ENCODE measurements at regions not wholly inside any gene's neighbourhood (a gene's known extent, or its start where the extent isn't known, plus 50 kb on each side); places are given as distances from the start of the nearest gene placed in this dataset.

- TF ChIP-seq CSRNP3 (CRISPR knock-in tag; IDR thresholded peaks at IDR 0.05) (no peak), ZFP30 (CRISPR knock-in tag; IDR thresholded peaks at IDR 0.05) (no peak), ZFP3 (CRISPR knock-in tag; IDR thresholded peaks at IDR 0.05) (no peak), ESRRG (CRISPR knock-in tag; IDR thresholded peaks at IDR 0.05) (no peak), ZC3H10 (CRISPR knock-in tag; IDR thresholded peaks at IDR 0.05) (no peak), TOX (CRISPR knock-in tag; IDR thresholded peaks at IDR 0.05; ENCODE audit: borderline replicate concordance) (no peak)
Observed at GRCh38 chr14:66036547-66036946, 449.6 kb upstream of the CCDC196 start (continued).

- ATAC-seq = no peak
- TF ChIP-seq GLIS3 (CRISPR knock-in tag; IDR thresholded peaks at IDR 0.05) = no peak
- TF ChIP-seq ZFP3 (CRISPR knock-in tag; IDR thresholded peaks at IDR 0.05) = no peak
- no peak for TF ChIP-seq CSRNP3 (CRISPR knock-in tag; IDR thresholded peaks at IDR 0.05)
- no peak for TF ChIP-seq RARB (CRISPR knock-in tag; IDR thresholded peaks at IDR 0.05)
- TF ChIP-seq PPARA (CRISPR knock-in tag; IDR thresholded peaks at IDR 0.05; ENCODE audit: borderline replicate concordance) = no peak
- no peak for TF ChIP-seq PATZ1 (CRISPR knock-in tag; IDR thresholded peaks at IDR 0.05; ENCODE audit: borderline replicate concordance)
- TF ChIP-seq ZC3H10 (CRISPR knock-in tag; IDR thresholded peaks at IDR 0.05) = no peak
- TF ChIP-seq ZNF565 (CRISPR knock-in tag; conservative IDR thresholded peaks at IDR 0.05; ENCODE audit: low read depth) = no peak
- no peak for TF ChIP-seq BACH2 (CRISPR knock-in tag; IDR thresholded peaks at IDR 0.05; ENCODE audit: borderline replicate concordance)
- no peak for TF ChIP-seq ARNTL (CRISPR knock-in tag; IDR thresholded peaks at IDR 0.05; ENCODE audit: borderline replicate concordance, low read depth)
- no peak for TF ChIP-seq SNAI2 (CRISPR knock-in tag; IDR thresholded peaks at IDR 0.05)
Observed at GRCh38 chr14:66037361-66037760, 448.8 kb upstream of the CCDC196 start.

- TF ChIP-seq POU6F1 (CRISPR knock-in tag; IDR thresholded peaks at IDR 0.05; ENCODE audit: borderline replicate concordance, low read depth) = no peak
- no peak for TF ChIP-seq ARNTL (CRISPR knock-in tag; IDR thresholded peaks at IDR 0.05; ENCODE audit: borderline replicate concordance, low read depth)
- TF ChIP-seq ZNF70 (CRISPR knock-in tag; IDR thresholded peaks at IDR 0.05) = no peak
- no peak for ATAC-seq
Observed at GRCh38 chr14:66038212-66038611, 448.0 kb upstream of the CCDC196 start.

GRCh38 chr14:66038618-66039017, 447.6 kb upstream of the CCDC196 start:
- TF ChIP-seq ZC3H10 (CRISPR knock-in tag; IDR thresholded peaks at IDR 0.05) (no peak), ARNTL (CRISPR knock-in tag; IDR thresholded peaks at IDR 0.05; ENCODE audit: borderline replicate concordance, low read depth) (no peak), BACH2 (CRISPR knock-in tag; IDR thresholded peaks at IDR 0.05; ENCODE audit: borderline replicate concordance) (no peak), TCF4 (CRISPR knock-in tag; IDR thresholded peaks at IDR 0.05; ENCODE audit: borderline replicate concordance) (no peak), CSRNP3 (CRISPR knock-in tag; IDR thresholded peaks at IDR 0.05) (no peak), PATZ1 (CRISPR knock-in tag; IDR thresholded peaks at IDR 0.05; ENCODE audit: borderline replicate concordance) (no peak), ZFP3 (CRISPR knock-in tag; IDR thresholded peaks at IDR 0.05) (no peak), TOX (CRISPR knock-in tag; IDR thresholded peaks at IDR 0.05; ENCODE audit: borderline replicate concordance) (no peak), SNAI2 (CRISPR knock-in tag; IDR thresholded peaks at IDR 0.05) (no peak), CREB5 (CRISPR knock-in tag; IDR thresholded peaks at IDR 0.05; ENCODE audit: low read depth) (no peak), OSR1 (CRISPR knock-in tag; IDR thresholded peaks at IDR 0.05) (no peak), TSHZ2 (CRISPR knock-in tag; IDR thresholded peaks at IDR 0.05) (no peak)
- no peak for ATAC-seq

Measured in SK-N-SH treated with all-trans-retinoic acid at 6 μM for 48 hours (cell line).